ENCODE measurements at regions not wholly inside any gene's neighbourhood (a gene's known extent, or its start where the extent isn't known, plus 50 kb on each side); places are given as distances from the start of the nearest gene placed in this dataset.
A peak's percentile ranks its signal among the peaks of the same experiment; 100 is the strongest.

GRCh38 chr18:55090564-55091188, 131.4 kb upstream of the CCDC68 start:
- DNase-seq (ENCODE audit: low read depth) = no peak

GRCh38 chr18:55089610-55090009, 130.3 kb upstream of the CCDC68 start:
- no peak for DNase-seq (ENCODE audit: low read depth)

- no peak for DNase-seq (ENCODE audit: low read depth)
Observed at GRCh38 chr18:55088561-55088960, 129.3 kb upstream of the CCDC68 start.

- no peak for DNase-seq (ENCODE audit: low read depth)
Observed at GRCh38 chr18:55088000-55088401, 128.7 kb upstream of the CCDC68 start.

GRCh38 chr18:55086906-55087305, 127.6 kb upstream of the CCDC68 start:
- DNase-seq (ENCODE audit: low read depth) = no peak

- DNase-seq (ENCODE audit: low read depth) = no peak
Observed at GRCh38 chr18:55085557-55086285, 126.5 kb upstream of the CCDC68 start.

GRCh38 chr18:55084550-55084949, 125.3 kb upstream of the CCDC68 start:
- DNase-seq (ENCODE audit: low read depth) = no peak

- DNase-seq (ENCODE audit: low read depth) = no peak
Observed at GRCh38 chr18:55083461-55083860, 124.2 kb upstream of the CCDC68 start.

- DNase-seq (ENCODE audit: low read depth) = no peak
Observed at GRCh38 chr18:55079481-55080355, 120.5 kb upstream of the CCDC68 start.

GRCh38 chr18:55079067-55079466, 119.8 kb upstream of the CCDC68 start:
- DNase-seq (ENCODE audit: low read depth) = no peak

GRCh38 chr18:55078303-55078932, 119.2 kb upstream of the CCDC68 start:
- no peak for DNase-seq (ENCODE audit: low read depth)

- no peak for DNase-seq (ENCODE audit: low read depth)
Observed at GRCh38 chr18:55076643-55077218, 117.5 kb upstream of the CCDC68 start.

GRCh38 chr18:55073834-55074233, 114.6 kb upstream of the CCDC68 start:
- no peak for DNase-seq (ENCODE audit: low read depth)

- DNase-seq (ENCODE audit: low read depth) = no peak
Observed at GRCh38 chr18:55073116-55073515, 113.9 kb upstream of the CCDC68 start.

GRCh38 chr18:55072698-55073097, 113.4 kb upstream of the CCDC68 start:
- no peak for DNase-seq (ENCODE audit: low read depth)

GRCh38 chr18:55072181-55072580, 112.9 kb upstream of the CCDC68 start:
- DNase-seq (ENCODE audit: low read depth) = no peak

- no peak for DNase-seq (ENCODE audit: low read depth)
Observed at GRCh38 chr18:55069497-55069896, 110.2 kb upstream of the CCDC68 start.

GRCh38 chr18:55064760-55065159, 105.5 kb upstream of the CCDC68 start:
- DNase-seq (ENCODE audit: low read depth) = no peak

GRCh38 chr18:55064073-55064472, 104.8 kb upstream of the CCDC68 start:
- no peak for DNase-seq (ENCODE audit: low read depth)

GRCh38 chr18:55054021-55054990, 95.0 kb upstream of the CCDC68 start:
- DNase-seq (ENCODE audit: low read depth) = peak; percentile 62

GRCh38 chr18:55048892-55049291, 89.6 kb upstream of the CCDC68 start:
- DNase-seq (ENCODE audit: low read depth) = peak; percentile 24
